Loucy (cell line): ENCODE measurements at regions not wholly inside any gene's neighbourhood (a gene's known extent, or its start where the extent isn't known, plus 50 kb on each side); places are given as distances from the start of the nearest gene placed in this dataset.

Source experiments
- H2AFZ ChIP-seq: fragments of 200-600 bp; sonication (generic); 2 replicates; pipeline ENCODE4 v1.6.0; 2016; ENCODE audit warnings: antibody characterized with exemption, mild to moderate bottlenecking, low read length, moderate library complexity
- H3F3A ChIP-seq: fragments of 200-600 bp; 2 replicates; pipeline ENCODE4 v1.6.0; 2016; ENCODE audit warnings: antibody characterized with exemption, low read depth, mild to moderate bottlenecking
- H3K27me3 ChIP-seq: fragments of 200-600 bp; sonication (generic); 2 replicates; pipeline ENCODE4 v1.6.1; 2014; ENCODE audit warnings: low read length, mild to moderate bottlenecking; ENCODE audit not compliant: insufficient read depth, poor library complexity, severe bottlenecking
- H3K36me3 ChIP-seq: fragments of 200-600 bp; sonication (generic); 2 replicates; pipeline ENCODE4 v1.6.1; 2016; ENCODE audit warnings: low read length; ENCODE audit not compliant: insufficient read depth
- H3K4me1 ChIP-seq: fragments of 200-600 bp; sonication (generic); 2 replicates; pipeline ENCODE4 v1.5.1; 2014; ENCODE audit warnings: low read length, mild to moderate bottlenecking; ENCODE audit not compliant: insufficient read depth, poor library complexity, severe bottlenecking
- H3K4me2 ChIP-seq: fragments of 200-600 bp; sonication (generic); 2 replicates; pipeline ENCODE4 v1.6.0; 2014; ENCODE audit warnings: antibody characterized with exemption, low read length, low read depth, mild to moderate bottlenecking; ENCODE audit not compliant: poor library complexity, severe bottlenecking
- H3K4me3 ChIP-seq: fragments of 200-600 bp; sonication (generic); 2 replicates; pipeline ENCODE4 v1.5.1; 2014; ENCODE audit warnings: low read length, mild to moderate bottlenecking, mixed read lengths; ENCODE audit not compliant: poor library complexity, severe bottlenecking
- H3K79me2 ChIP-seq: fragments of 200-600 bp; sonication (generic); 2 replicates; pipeline ENCODE4 v1.6.1; 2014; ENCODE audit warnings: low read length; ENCODE audit not compliant: insufficient read depth
- H3K9ac ChIP-seq: fragments of 200-600 bp; sonication (generic); 2 replicates; pipeline ENCODE4 v1.6.0; 2014; ENCODE audit warnings: mild to moderate bottlenecking, low read depth, low read length, moderate library complexity; ENCODE audit not compliant: poor library complexity, severe bottlenecking
- H3K9me2 ChIP-seq: fragments of 200-600 bp; sonication (generic); replicated peaks from 2 replicates; pipeline ENCODE4 v1.6.1; 2016; ENCODE audit warnings: low read depth, low read length, mixed read lengths
- H3K9me3 ChIP-seq: fragments of 200-600 bp; sonication (generic); 2 replicates; pipeline ENCODE4 v1.6.1; 2014; ENCODE audit warnings: mild to moderate bottlenecking, antibody characterized with exemption, low read length, low read depth; ENCODE audit not compliant: insufficient read depth
- H4K20me1 ChIP-seq: fragments of 200-600 bp; sonication (generic); 2 replicates; pipeline ENCODE4 v1.6.0; 2014; ENCODE audit warnings: antibody characterized with exemption, low read length, mild to moderate bottlenecking; ENCODE audit not compliant: insufficient read depth, poor library complexity, severe bottlenecking
- CTCF ChIP-seq: fragments of 200-600 bp; sonication (generic); conservative IDR thresholded peaks from 2 replicates; pipeline ENCODE4 v1.5.1; 2014; ENCODE audit warnings: mild to moderate bottlenecking, antibody characterized with exemption, low read length
- EZH2phosphoT487 ChIP-seq: fragments of 200-600 bp; IDR thresholded peaks from 2 replicates; pipeline ENCODE4 v1.6.1; 2018; ENCODE audit warnings: antibody characterized with exemption, mild to moderate bottlenecking, moderate library complexity, borderline replicate concordance

GRCh38 chr4:27790911-27791310 is 930.3 kb downstream of the STIM2 start:
- Histone ChIP-seq H3K27me3 (no peaks in the 10 kb centered on the region), H4K20me1 (no peaks in the 10 kb centered on the region), H2AFZ (no peak overlapping the region), H3K9ac (no peak overlapping the region), H3K4me1 (no peaks in the 10 kb centered on the region), H3F3A (no peaks in the 10 kb centered on the region), H3K79me2 (no peaks in the 10 kb centered on the region), H3K4me3 (no peak overlapping the region), H3K9me3 (no peaks in the 10 kb centered on the region), H3K4me2 (no peak overlapping the region), H3K9me2 (no peaks in the 10 kb centered on the region), H3K36me3 (no peaks in the 10 kb centered on the region)
- TF ChIP-seq EZH2phosphoT487 (no peak), CTCF (no peak)

GRCh38 chr4:27791640-27792039 is 931.0 kb downstream of the STIM2 start:
- Histone ChIP-seq H3K4me3 (no peak overlapping the region), H3K79me2 (no peaks in the 10 kb centered on the region), H3K4me2 (no peak overlapping the region), H3K9me3 (no peaks in the 10 kb centered on the region), H4K20me1 (no peaks in the 10 kb centered on the region), H3K4me1 (no peaks in the 10 kb centered on the region), H3F3A (no peaks in the 10 kb centered on the region), H3K27me3 (no peaks in the 10 kb centered on the region), H3K9me2 (no peaks in the 10 kb centered on the region), H3K36me3 (no peaks in the 10 kb centered on the region), H3K9ac (no peak overlapping the region), H2AFZ (no peak overlapping the region)
- no peak for TF ChIP-seq EZH2phosphoT487
- no peak for TF ChIP-seq CTCF

- no peak overlapping the region for H3K4me2 ChIP-seq
- no peaks in the 10 kb centered on the region for H3K36me3 ChIP-seq
- H2AFZ ChIP-seq: no peak overlapping the region
- H3K4me3 ChIP-seq: no peak overlapping the region
- no peaks in the 10 kb centered on the region for H3K27me3 ChIP-seq
- H3K9ac ChIP-seq: no peak overlapping the region
- no peaks in the 10 kb centered on the region for H3K9me2 ChIP-seq
- H3K4me1 ChIP-seq: no peaks in the 10 kb centered on the region
- H3F3A ChIP-seq: no peaks in the 10 kb centered on the region
- TF ChIP-seq EZH2phosphoT487 (no peak), CTCF (no peak)
- no peaks in the 10 kb centered on the region for H4K20me1 ChIP-seq
- H3K9me3 ChIP-seq: no peaks in the 10 kb centered on the region
- no peaks in the 10 kb centered on the region for H3K79me2 ChIP-seq
Measured at GRCh38 chr4:27807207-27807606, 946.6 kb downstream of the STIM2 start.
